CD4-positive, alpha-beta T cell treated with Interleukin-10 for 1 hour (primary cell): ENCODE measurements at regions not wholly inside any gene's neighbourhood (a gene's known extent, or its start where the extent isn't known, plus 50 kb on each side); places are given as distances from the start of the nearest gene placed in this dataset.

ENCODE experiments used
- DNase-seq: peaks from one replicate; pipeline ENCODE4 v3.0.0-alpha.2; 2020

- no peak for DNase-seq
Measured at GRCh38 chr2:117085737-117086136, 728.8 kb upstream of the DDX18 start.

DNA sequence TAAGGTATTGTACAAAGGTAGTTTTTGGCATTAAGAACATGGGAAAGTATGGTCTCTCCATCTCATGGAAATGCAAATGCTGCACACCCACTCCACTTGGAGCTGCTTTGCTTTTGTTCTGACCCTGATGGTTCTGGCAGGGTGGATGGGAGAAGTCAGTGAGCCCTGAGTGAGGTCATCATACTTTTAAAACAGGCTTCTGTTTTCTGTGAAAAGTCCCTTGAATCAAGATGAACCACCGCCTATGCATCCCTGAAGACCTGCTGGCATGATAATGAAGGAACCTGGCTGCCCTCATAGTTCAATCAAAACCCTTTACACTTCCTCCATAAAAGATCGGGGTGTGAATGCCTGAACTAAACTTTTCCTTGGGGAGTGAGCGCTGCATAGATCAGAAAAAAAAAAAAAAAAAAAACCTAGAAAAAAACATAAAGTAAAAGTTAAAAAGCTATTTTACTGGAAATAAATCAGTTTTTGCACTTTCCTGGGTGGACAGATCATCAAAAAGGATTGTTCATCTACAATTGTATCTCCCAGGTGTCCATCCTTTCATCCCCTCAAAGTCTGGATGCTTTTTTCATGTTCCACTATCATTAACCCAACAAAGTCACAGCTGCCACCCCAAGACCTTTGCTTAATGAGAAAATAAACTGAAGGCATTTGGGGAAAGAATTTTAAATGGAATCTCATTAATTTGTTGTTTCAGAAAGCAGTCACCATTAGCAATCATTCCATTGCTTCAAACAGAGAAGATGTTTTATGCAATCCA, 728.1 kb upstream of the DDX18 start:
- DNase-seq = no peak

DNA sequence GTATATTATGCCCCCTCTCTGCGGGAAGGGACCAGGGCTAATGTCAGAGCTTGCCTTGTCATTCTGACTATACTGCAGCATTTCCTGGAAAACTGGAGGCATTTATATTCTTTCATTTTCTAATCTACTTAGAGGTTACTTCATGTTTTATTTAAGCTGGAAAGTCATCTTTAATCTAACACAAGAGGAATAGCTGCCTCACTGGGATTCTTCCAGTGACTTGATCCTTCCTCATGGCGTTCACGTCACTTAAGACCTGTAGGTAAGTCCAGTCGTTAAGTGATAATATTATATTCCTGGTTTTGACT, 727.6 kb upstream of the DDX18 start:
- DNase-seq = no peak

DNA sequence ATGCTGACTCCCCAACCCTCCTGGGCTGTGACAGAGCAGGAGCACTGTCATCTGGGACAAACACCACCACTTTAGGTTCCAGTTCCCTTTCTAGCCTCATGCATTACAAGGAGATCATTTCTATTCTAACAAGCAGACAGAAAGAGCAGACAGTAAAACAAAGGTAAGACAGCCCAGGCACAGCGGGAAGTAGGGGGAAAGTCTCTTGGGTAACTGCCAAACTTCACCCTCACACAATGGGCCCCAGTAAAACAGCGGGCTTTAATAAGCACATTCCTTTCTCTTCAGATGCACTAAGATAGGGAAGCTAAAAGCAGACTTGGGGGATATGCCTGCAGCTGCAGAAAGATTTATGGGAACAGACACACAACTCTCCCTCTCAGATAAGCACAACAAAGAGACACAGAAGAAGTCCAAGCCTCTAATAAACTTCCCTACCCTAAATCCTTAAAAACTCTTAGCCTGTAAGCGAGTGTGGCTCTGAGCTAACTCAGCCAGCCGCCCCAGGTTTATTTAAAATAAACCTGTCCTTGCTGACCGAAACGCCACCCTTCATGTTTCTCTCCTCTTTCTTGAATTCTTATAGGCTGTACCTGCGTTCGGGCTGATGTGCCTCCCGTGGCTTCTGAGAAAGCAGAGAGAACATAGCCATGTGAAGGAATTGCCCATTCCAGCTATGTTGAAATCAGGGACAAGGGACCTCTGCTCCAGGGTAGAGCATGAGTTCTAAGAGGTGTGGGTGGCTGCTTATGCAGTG, 726.8 kb upstream of the DDX18 start:
- no peak for DNase-seq

DNA sequence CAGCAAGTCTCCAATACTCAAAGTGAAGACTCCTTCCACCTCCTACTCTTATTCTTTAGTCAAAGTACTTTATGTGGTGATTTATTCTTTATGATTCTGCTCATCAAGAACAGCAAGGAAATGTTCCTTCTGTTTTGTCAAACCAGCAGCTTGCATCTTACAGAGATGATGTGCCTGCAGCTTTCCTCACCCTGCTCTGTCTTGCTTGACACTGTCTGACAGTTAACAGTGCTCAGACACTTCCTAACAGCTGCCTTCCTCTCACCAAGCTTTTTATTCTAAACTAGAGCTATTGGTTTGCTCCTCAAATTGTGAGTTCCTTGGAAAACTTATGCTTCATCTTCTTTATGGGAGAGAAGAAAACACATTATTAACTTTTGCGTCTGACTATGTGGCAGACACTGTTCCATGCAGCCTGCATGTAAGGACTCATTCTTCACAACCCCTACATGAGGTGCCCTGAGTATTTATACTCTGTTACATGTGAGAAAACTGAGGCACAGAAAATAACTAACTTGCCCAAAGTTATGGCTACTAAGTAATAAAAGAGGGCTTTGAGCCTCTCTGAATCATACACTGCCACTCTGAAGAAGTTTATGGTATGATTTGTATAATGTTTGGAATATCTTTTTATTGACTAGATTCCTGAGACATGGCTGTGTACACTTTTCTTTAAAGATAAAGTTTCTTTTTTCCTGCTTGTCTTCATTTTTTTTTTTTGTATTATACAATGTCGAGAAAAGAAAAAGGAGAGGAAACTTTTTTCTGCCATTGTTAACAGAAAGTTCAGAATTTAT, 723.3 kb upstream of the DDX18 start:
- DNase-seq = no peak

- no peak for DNase-seq
Measured at GRCh38 chr2:117101613-117102012, 712.9 kb upstream of the DDX18 start.

DNA sequence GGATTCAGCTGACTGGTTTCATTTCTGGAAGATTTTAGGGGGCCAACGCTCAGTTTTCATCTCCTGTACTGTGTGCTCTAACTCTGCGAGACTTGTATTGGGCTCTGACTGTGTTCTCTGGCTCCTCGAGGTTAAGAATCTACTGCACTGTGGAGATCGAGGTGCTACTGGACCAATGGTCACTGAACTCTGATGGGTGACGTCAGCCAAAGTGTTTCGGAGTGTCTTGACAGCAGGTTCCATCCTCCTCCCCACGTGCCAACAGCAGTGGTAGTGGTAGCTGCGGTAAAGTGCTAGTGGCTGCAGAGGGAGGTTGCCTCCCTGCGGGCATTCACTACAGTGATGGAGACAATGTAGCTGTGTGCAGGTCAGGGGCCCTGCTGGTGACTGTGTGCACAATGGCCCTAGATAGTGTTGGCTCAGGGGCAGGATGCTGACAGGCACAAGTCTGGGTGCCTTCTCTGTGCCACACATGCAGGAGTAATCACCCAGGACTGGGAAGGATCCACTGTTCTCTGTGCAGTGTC, 705.7 kb upstream of the DDX18 start:
- no peak for DNase-seq

DNA sequence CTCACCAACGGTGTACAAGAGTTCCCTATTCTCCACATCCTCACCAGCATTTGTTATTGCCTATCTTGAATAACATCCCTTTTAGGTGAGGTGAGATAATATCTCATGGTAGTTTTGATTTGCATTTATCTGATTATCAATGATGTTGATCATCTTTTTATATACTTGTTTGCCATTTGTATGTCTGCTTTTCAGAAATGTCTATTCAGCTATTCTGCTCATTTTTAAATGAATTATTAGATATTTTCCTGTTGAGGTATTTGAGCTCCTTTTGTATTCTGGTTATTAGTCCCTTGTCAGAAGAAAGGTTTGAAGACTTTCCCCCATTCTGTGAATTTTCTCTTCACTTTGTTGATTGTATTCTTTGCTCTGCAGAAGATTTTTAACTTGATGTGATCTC, 695.5 kb upstream of the DDX18 start:
- DNase-seq = no peak

DNA sequence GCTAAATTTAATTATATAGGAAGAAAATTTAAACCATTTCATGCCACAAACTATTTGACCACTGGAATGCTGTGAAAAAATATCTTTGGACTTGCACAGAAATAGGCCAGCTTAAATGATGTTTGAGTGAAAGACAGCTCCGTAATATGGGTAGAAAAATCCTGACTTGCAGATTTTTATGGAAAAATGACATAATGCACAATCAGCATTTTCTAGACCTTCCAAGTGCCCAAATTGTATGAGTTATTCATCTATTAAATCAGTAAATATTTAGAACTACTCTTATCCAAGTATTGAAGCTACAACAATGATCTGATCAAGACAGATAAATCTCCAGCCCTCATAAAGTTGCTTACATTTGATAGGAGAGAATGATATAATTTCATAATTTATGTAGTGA, 691.1 kb upstream of the DDX18 start:
- no peak for DNase-seq

DNA sequence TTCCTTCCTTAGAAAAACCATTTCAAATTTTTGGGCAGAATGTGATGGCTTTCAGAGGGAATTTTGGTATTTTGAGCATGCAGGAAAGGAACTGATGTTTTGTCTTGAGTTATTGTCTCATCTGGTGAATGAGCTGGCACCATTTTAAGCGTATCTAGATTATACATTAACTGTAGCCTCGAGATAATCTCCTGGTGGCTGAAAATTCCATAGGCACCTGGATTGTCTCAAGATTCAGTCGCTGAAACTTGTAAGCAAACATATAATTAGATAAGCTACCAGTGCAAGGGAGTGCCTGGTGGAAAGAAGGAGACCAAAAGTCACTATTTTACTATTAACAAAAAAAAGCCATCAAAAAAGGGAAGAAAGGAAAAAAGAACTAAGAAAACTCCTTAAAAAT, 687.8 kb upstream of the DDX18 start:
- no peak for DNase-seq

GRCh38 chr2:117127680-117128079, 686.8 kb upstream of the DDX18 start:
- no peak for DNase-seq

GRCh38 chr2:117128461-117128860, 686.0 kb upstream of the DDX18 start:
- DNase-seq = no peak

GRCh38 chr2:117137371-117137770, 677.1 kb upstream of the DDX18 start:
- DNase-seq = no peak

DNA sequence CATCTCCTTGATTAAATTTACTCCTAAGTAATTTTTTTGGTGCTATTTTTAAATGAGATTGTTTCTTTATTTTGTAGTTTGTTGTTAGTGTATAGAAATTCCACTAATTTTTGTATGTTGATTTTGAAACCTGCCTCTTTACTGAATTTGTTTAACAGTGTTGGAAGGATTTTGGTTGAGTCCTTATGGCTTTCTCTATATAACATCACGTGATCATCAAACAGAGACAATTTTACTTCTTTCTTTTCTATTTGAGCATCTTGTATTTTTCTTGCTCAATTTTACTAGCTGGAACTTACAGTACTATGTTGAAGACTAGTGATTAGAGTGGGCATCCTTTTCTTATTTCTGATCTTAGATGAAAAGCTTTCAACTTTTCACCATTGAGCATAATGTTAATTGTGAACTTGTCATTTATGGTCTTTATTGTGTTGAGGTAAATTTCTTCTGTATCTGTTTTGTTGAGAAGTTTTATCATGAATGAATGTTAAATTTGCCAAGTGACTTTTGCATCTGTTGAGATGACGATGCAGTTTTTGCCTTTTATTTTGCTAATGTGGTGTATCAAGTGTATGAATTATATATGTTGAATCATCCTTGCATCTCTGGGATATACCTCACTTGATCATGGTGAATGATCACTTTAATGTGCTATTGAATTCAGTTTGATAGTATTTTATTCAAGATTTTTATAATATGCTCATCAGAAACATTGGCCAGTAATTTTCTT, 645.3 kb upstream of the DDX18 start:
- no peak for DNase-seq

DNA sequence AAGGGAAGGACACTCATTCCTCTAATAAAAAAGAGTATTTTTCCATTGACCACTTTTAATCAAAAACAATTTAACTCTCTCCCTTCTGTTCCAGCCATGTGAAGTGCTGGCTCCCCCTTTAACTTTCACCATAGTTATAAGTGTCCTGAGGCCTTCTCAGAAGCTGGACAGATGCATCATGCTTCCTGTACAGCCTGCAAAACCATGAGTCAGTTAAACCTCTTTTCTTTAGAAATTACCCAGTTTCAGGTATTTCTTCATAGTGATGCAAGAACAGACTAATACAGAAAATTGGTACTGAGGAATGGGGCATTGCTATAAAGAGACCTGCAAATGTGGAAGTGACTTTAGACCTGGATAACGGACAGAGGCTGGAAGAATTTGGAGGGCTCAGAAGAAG, 643.6 kb upstream of the DDX18 start:
- DNase-seq = no peak

- DNase-seq = no peak
Measured at GRCh38 chr2:117179405-117179804, 635.1 kb upstream of the DDX18 start.

- DNase-seq = no peak
Measured at GRCh38 chr2:117190856-117191559, 623.5 kb upstream of the DDX18 start.

- DNase-seq = no peak
Measured at GRCh38 chr2:117195381-117195780, 619.1 kb upstream of the DDX18 start.

GRCh38 chr2:117199511-117199910, 615.0 kb upstream of the DDX18 start:
- no peak for DNase-seq

DNA sequence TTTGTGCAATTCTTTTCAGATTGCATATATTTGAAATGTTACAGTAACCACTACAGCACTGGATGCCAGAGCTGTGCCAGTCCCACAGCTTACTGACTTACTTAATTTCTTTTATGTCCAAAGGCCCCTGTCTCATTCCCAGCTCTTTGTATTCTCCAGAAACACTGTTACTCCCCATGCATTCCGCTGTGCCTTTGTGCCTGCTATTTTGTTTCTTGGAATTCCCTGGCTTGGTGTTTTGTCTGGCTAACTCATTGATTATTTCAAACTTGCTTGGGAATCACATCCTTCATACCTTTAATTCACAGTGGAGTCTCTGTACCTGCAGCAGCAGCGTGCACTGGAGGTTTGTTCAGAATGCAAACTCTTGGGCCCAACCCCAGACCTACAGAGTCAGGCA, 601.9 kb upstream of the DDX18 start:
- DNase-seq = no peak

- no peak for DNase-seq
Measured at GRCh38 chr2:117217145-117217544, 597.3 kb upstream of the DDX18 start.

DNA sequence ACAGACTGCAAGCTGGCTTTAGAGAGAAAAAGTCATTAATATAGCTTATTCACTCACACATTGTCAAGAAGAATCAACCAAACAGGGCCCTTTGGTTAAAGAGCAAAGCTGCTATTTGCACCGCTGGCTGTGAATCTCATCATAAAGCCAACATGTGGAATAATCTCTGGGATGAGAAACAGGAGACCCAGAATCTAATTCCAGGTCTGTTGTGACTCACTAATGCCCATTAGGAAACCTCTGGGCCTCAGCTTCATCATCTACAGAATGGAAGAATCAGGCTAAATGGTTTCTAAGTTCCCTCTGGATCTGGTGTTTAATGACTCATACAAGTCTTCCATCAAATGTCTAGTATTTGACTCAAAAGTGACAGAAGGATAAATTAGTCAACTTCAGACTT, 591.7 kb upstream of the DDX18 start:
- DNase-seq = no peak
